Kidney epithelial cell (primary cell): ENCODE measurements at regions not wholly inside any gene's neighbourhood (a gene's known extent, or its start where the extent isn't known, plus 50 kb on each side); places are given as distances from the start of the nearest gene placed in this dataset.

Experiments
- DNase-seq: peaks from one replicate; pipeline ENCODE4 v3.0.0-alpha.2; 2010; ENCODE audit warnings: low read depth
- H3K27me3 ChIP-seq: 2 replicates; pipeline ENCODE4 v1.6.0; 2011; ENCODE audit warnings: low read length; ENCODE audit not compliant: control insufficient read depth, insufficient read depth
- H3K36me3 ChIP-seq: 2 replicates; pipeline ENCODE4 v1.5.1; 2011; ENCODE audit warnings: low read length; ENCODE audit not compliant: control insufficient read depth, insufficient read depth
- H3K4me3 ChIP-seq: 2 replicates; pipeline ENCODE4 v1.5.1; 2011; ENCODE audit warnings: low read depth, mild to moderate bottlenecking, control low read depth, low read length
- CTCF ChIP-seq: IDR thresholded peaks from 2 replicates; pipeline ENCODE4 v1.5.1; 2011; ENCODE audit warnings: mild to moderate bottlenecking, moderate library complexity, low read length, control low read depth, inconsistent platforms; ENCODE audit not compliant: insufficient read depth, poor library complexity, severe bottlenecking

GRCh38 chr4:3660928-3661515, 105.2 kb upstream of the ADRA2C start:
- no peak for TF ChIP-seq CTCF
- H3K36me3 ChIP-seq = no peaks in the 10 kb centered on the region
- H3K4me3 ChIP-seq = no peak overlapping the region
- peaks cover 24% of the 10 kb centered on the region for H3K27me3 ChIP-seq
- no peak for DNase-seq

GRCh38 chr4:3660086-3660927, 105.9 kb upstream of the ADRA2C start:
- H3K36me3 ChIP-seq = no peaks in the 10 kb centered on the region
- TF ChIP-seq CTCF = no peak
- DNase-seq = no peak
- H3K27me3 ChIP-seq = peaks cover 25% of the 10 kb centered on the region
- no peak overlapping the region for H3K4me3 ChIP-seq

- Histone ChIP-seq H3K27me3 (peaks cover 33% of the 10 kb centered on the region), H3K4me3 (no peak overlapping the region), H3K36me3 (no peaks in the 10 kb centered on the region)
- no peak for DNase-seq
- TF ChIP-seq CTCF = no peak
Observed at GRCh38 chr4:3659131-3659530, 107.1 kb upstream of the ADRA2C start.

GRCh38 chr4:3658530-3658913, 107.7 kb upstream of the ADRA2C start:
- H3K27me3 ChIP-seq = peaks cover 34% of the 10 kb centered on the region
- H3K4me3 ChIP-seq = no peak overlapping the region
- DNase-seq = no peak
- no peaks in the 10 kb centered on the region for H3K36me3 ChIP-seq
- TF ChIP-seq CTCF = no peak

DNA sequence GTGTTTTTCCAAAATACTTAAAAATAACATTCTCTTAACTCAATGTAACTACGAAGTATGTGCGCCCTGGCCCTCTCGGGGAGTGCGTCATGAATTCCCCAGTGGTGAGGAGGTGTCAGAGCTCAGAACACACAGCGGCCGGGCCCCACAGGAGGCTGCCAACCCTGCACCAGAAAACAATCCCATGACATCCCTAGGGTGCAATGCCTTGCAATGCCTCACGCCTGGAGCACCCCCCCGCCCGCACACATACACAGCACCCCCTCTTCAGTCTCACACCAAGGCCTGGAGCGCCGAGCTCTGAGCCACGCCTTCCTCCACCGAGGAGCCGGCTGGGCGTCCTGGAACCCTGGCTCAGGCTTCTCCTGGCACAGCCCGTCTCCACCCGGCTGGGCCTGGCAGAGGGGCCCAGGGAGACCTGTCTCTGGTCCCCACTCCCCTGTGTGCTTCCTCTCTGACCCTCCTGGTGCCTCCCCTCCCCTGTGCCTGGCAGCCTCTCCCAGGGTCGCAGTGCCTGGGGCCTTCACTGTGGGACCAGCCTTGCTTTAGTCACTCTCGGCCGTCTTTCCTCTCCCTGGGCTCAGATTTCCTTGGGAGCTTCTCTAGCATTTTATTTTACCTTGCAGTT, 108.2 kb upstream of the ADRA2C start:
- DNase-seq = no peak
- Histone ChIP-seq H3K4me3 (no peak overlapping the region), H3K27me3 (peaks cover 34% of the 10 kb centered on the region), H3K36me3 (no peaks in the 10 kb centered on the region)
- no peak for TF ChIP-seq CTCF
